ENCODE measurements at regions not wholly inside any gene's neighbourhood (a gene's known extent, or its start where the extent isn't known, plus 50 kb on each side); places are given as distances from the start of the nearest gene placed in this dataset.

GRCh38 chr4:170386511-170386910 is 296.8 kb upstream of the AADAT start:
- no peak for TF ChIP-seq ZNF274 (IDR thresholded peaks at IDR 0.05; ENCODE audit: low read depth, low read length)
- no peak for TF ChIP-seq YY1 (IDR thresholded peaks at IDR 0.05; ENCODE audit: insufficient read depth, insufficient read length)
- TF ChIP-seq SUZ12 (IDR thresholded peaks at IDR 0.05; ENCODE audit: extremely low read depth, insufficient read depth, insufficient read length) = no peak

All from NT2/D1 (cell line).